GM23338 (cell line): ENCODE measurements at regions not wholly inside any gene's neighbourhood (a gene's known extent, or its start where the extent isn't known, plus 50 kb on each side); places are given as distances from the start of the nearest gene placed in this dataset.

Experiments
- ATAC-seq: fragments of 200-7000 bp; cut with Tn5 transposase; 3 replicates; pipeline ENCODE4 v1.9.1; 2020
- DNase-seq: peaks from one replicate; pipeline ENCODE4 v3.0.0-alpha.2; 2015; ENCODE audit warnings: low spot score
- H2AFZ ChIP-seq: fragments of 200-600 bp; sonication (generic); 2 replicates; pipeline ENCODE4 v1.8.0; 2016; ENCODE audit warnings: antibody characterized with exemption, mild to moderate bottlenecking, moderate library complexity
- H3F3A ChIP-seq: fragments of 200-600 bp; sonication (generic); replicated peaks from 2 replicates; pipeline ENCODE4 v1.8.0; 2017; ENCODE audit warnings: antibody characterized with exemption, mixed run types, low read depth
- H3K27ac ChIP-seq: fragments of 200-600 bp; sonication (generic); 2 replicates; pipeline ENCODE4 v1.6.1; 2016; ENCODE audit warnings: low read depth
- H3K27me3 ChIP-seq: fragments of 200-600 bp; sonication (generic); 2 replicates; pipeline ENCODE4 v1.8.0; 2016; ENCODE audit warnings: mild to moderate bottlenecking, mixed run types, moderate library complexity; ENCODE audit not compliant: insufficient read depth
- H3K36me3 ChIP-seq: fragments of 200-600 bp; sonication (generic); 2 replicates; pipeline ENCODE4 v1.8.0; 2016; ENCODE audit warnings: mild to moderate bottlenecking; ENCODE audit not compliant: insufficient read depth
- H3K4me1 ChIP-seq: fragments of 200-600 bp; sonication (generic); 2 replicates; pipeline ENCODE4 v1.8.0; 2016; ENCODE audit warnings: mild to moderate bottlenecking, moderate library complexity; ENCODE audit not compliant: insufficient read depth
- H3K4me2 ChIP-seq: fragments of 200-600 bp; sonication (generic); 2 replicates; pipeline ENCODE4 v1.7.1; 2017; ENCODE audit warnings: mixed run types
- H3K4me3 ChIP-seq: fragments of 200-600 bp; sonication (generic); 2 replicates; pipeline ENCODE4 v1.6.1; 2016; ENCODE audit warnings: mixed run types
- H3K79me2 ChIP-seq: fragments of 200-600 bp; sonication (generic); replicated peaks from 2 replicates; pipeline ENCODE4 v1.8.0; 2017; ENCODE audit warnings: mild to moderate bottlenecking; ENCODE audit not compliant: insufficient read depth
- H3K9me2 ChIP-seq: fragments of 200-600 bp; sonication (generic); 2 replicates; pipeline ENCODE4 v1.8.0; 2017; ENCODE audit not compliant: insufficient read depth
- H4K20me1 ChIP-seq: fragments of 200-600 bp; sonication (generic); replicated peaks from 2 replicates; pipeline ENCODE4 v1.8.0; 2017; ENCODE audit warnings: mild to moderate bottlenecking; ENCODE audit not compliant: insufficient read depth
- H3K27ac Mint-ChIP-seq: 2 replicates; pipeline ENCODE4 v1.8.0; 2020; ENCODE audit warnings: inconsistent platforms, mild to moderate bottlenecking, moderate library complexity, mixed read lengths
- H3K27me3 Mint-ChIP-seq: 3 replicates; pipeline ENCODE4 v1.8.0; 2022; ENCODE audit warnings: low read depth, mild to moderate bottlenecking, moderate library complexity, mixed read lengths, inconsistent platforms; ENCODE audit not compliant: insufficient read depth, poor library complexity
- H3K36me3 Mint-ChIP-seq: 3 replicates; pipeline ENCODE4 v1.8.0; 2021; ENCODE audit warnings: low read depth, mild to moderate bottlenecking, inconsistent platforms, moderate library complexity, mixed read lengths
- H3K4me1 Mint-ChIP-seq: 3 replicates; pipeline ENCODE4 v1.8.0; 2020; ENCODE audit warnings: mild to moderate bottlenecking, inconsistent platforms, mixed read lengths
- H3K4me3 Mint-ChIP-seq: 3 replicates; pipeline ENCODE4 v1.8.0; 2021; ENCODE audit warnings: moderate library complexity, mild to moderate bottlenecking, inconsistent platforms, mixed read lengths
- H3K9me3 Mint-ChIP-seq: 3 replicates; pipeline ENCODE4 v1.8.0; 2020; ENCODE audit warnings: moderate library complexity, mild to moderate bottlenecking, inconsistent platforms, mixed read lengths
- CREB1 ChIP-seq: fragments of 250-450 bp; sonication (Bioruptor Pico); IDR thresholded peaks from 2 replicates; pipeline ENCODE4 v1.5.0; 2020; ENCODE audit warnings: low read depth, mild to moderate bottlenecking, moderate library complexity
- CTCF ChIP-seq, 2 experiments: fragments of 200-600 bp in 1 of 2; sonication (generic) in 1 of 2; conservative IDR thresholded peaks; 2 replicates each; pipeline versions ENCODE4 v1.5.1 to v1.6.1; 2016 to 2017; ENCODE audit warnings: antibody characterized with exemption in 2 of 2, low read depth in 2 of 2, mild to moderate bottlenecking in 2 of 2, moderate library complexity in 1 of 2
- REST ChIP-seq: IDR thresholded peaks from one replicate; pipeline ENCODE4 v1.6.1; 2018; ENCODE audit warnings: antibody characterized with exemption; ENCODE audit not compliant: unreplicated experiment
- ZNF114 ChIP-seq: fragments of 250-450 bp; sonication (Bioruptor Pico); IDR thresholded peaks from 2 replicates; pipeline ENCODE4 v1.5.0; 2020; ENCODE audit warnings: mild to moderate bottlenecking, moderate library complexity

GRCh38 chr4:8762951-8763735 is 108.5 kb downstream of the HMX1 start:
- H3K4me1 Mint-ChIP-seq: 0 out of 3 replicates have a peak, but pooled peaks cover 2% of the 10 kb centered on the region
- Histone ChIP-seq H3K27ac (no peak overlapping the region), H3K4me2 (no peak overlapping the region), H3F3A (no peaks in the 10 kb centered on the region), H3K36me3 (no peaks in the 10 kb centered on the region), H3K9me2 (no peaks in the 10 kb centered on the region), H2AFZ (no peak overlapping the region), H4K20me1 (no peaks in the 10 kb centered on the region), H3K4me3 (no peak overlapping the region), H3K4me1 (no peaks in the 10 kb centered on the region), H3K27me3 (no peaks in the 10 kb centered on the region), H3K79me2 (no peaks in the 10 kb centered on the region)
- H3K36me3 Mint-ChIP-seq: no peaks in the 10 kb centered on the region
- DNase-seq (no peak), ATAC-seq (no peak)
- peaks cover 15% of the 10 kb centered on the region for H3K27me3 Mint-ChIP-seq
- no peak overlapping the region for H3K27ac Mint-ChIP-seq
- no peak overlapping the region for H3K4me3 Mint-ChIP-seq
- H3K9me3 Mint-ChIP-seq: no peaks in the 10 kb centered on the region
- no peak for TF ChIP-seq ZNF114 (CRISPR knock-in tag)
- no peak for TF ChIP-seq CREB1
- TF ChIP-seq CTCF (conservative IDR thresholded peaks at IDR 0.05; ENCODE audit: low read depth in 2 of 2): no peak

GRCh38 chr4:8762356-8762755 is 109.3 kb downstream of the HMX1 start:
- no peaks in the 10 kb centered on the region for H3K36me3 Mint-ChIP-seq
- no peak overlapping the region for H2AFZ ChIP-seq
- H3K36me3 ChIP-seq: no peaks in the 10 kb centered on the region
- no peak overlapping the region for H3K27ac ChIP-seq
- H3K79me2 ChIP-seq: no peaks in the 10 kb centered on the region
- no peak overlapping the region for H3K27ac Mint-ChIP-seq
- H3K4me1 ChIP-seq: no peaks in the 10 kb centered on the region
- H3K4me1 Mint-ChIP-seq: 0 out of 3 replicates have a peak, but pooled peaks cover 2% of the 10 kb centered on the region
- peaks cover 15% of the 10 kb centered on the region for H3K27me3 Mint-ChIP-seq
- H3K9me3 Mint-ChIP-seq: no peaks in the 10 kb centered on the region
- no peak overlapping the region for H3K4me2 ChIP-seq
- H4K20me1 ChIP-seq: no peaks in the 10 kb centered on the region
- no peaks in the 10 kb centered on the region for H3K27me3 ChIP-seq
- no peak overlapping the region for H3K4me3 ChIP-seq
- no peak overlapping the region for H3K4me3 Mint-ChIP-seq
- ATAC-seq (no peak), DNase-seq (no peak)
- TF ChIP-seq CTCF (conservative IDR thresholded peaks at IDR 0.05; ENCODE audit: low read depth in 2 of 2) (no peak), REST (no peak)
- H3K9me2 ChIP-seq: no peaks in the 10 kb centered on the region
- no peaks in the 10 kb centered on the region for H3F3A ChIP-seq
